ENCODE measurements at regions not wholly inside any gene's neighbourhood (a gene's known extent, or its start where the extent isn't known, plus 50 kb on each side); places are given as distances from the start of the nearest gene placed in this dataset.

DNA sequence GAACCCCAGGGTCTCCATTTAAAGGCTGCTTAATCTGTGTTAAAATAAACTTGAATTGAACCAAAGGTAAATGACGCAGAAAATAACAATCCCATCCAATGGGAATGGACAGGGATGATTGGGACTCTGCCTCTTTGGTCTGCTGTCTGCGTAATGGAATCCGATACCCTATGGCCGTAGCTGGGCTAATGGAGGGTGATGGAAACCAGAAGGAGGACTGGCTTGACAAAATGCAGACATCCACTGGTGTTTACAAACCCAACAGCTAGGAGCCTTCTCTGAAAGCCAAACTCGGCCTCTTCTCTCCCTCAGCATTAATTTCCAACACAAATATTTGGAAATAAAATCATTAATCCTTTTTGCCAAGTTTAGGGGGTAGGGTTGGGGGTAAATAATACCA lies 162.2 kb upstream of the CHST15 start:
- TF ChIP-seq, protein P1, sequence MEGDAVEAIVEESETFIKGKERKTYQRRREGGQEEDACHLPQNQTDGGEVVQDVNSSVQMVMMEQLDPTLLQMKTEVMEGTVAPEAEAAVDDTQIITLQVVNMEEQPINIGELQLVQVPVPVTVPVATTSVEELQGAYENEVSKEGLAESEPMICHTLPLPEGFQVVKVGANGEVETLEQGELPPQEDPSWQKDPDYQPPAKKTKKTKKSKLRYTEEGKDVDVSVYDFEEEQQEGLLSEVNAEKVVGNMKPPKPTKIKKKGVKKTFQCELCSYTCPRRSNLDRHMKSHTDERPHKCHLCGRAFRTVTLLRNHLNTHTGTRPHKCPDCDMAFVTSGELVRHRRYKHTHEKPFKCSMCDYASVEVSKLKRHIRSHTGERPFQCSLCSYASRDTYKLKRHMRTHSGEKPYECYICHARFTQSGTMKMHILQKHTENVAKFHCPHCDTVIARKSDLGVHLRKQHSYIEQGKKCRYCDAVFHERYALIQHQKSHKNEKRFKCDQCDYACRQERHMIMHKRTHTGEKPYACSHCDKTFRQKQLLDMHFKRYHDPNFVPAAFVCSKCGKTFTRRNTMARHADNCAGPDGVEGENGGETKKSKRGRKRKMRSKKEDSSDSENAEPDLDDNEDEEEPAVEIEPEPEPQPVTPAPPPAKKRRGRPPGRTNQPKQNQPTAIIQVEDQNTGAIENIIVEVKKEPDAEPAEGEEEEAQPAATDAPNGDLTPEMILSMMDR (IDR thresholded peaks at IDR 0.05) = no peak
- TF ChIP-seq POLR2A (IDR thresholded peaks at IDR 0.05) = no peak
